ENCODE measurements at regions not wholly inside any gene's neighbourhood (a gene's known extent, or its start where the extent isn't known, plus 50 kb on each side); places are given as distances from the start of the nearest gene placed in this dataset.

- no peak overlapping the region for H3K4me3 ChIP-seq
- peak overlapping the region in 1 of 2 donors; percentile 50 for H3K27ac ChIP-seq
- intact Hi-C loops (cut with DNase I), result no loop called here
- no peak for TF ChIP-seq CTCF (IDR thresholded peaks at IDR 0.05)
- peak; percentile 69 for ATAC-seq
- H3K4me1 ChIP-seq, result peaks cover 0 to 28% of the 10 kb centered on the region in 2 donors
- DNase-seq, result no peak
- H3K36me3 ChIP-seq, result no peaks in the 10 kb centered on the region
- H3K9me3 ChIP-seq, result no peaks in the 10 kb centered on the region
- H3K27me3 ChIP-seq, result no peaks in the 10 kb centered on the region
These were observed 58.2 kb downstream of the HSD3B1 start for GRCh38 chr1:119565131-119565772.

GRCh38 chr1:119569095-119569494, 62.1 kb downstream of the HSD3B1 start:
- DNase-seq (no peak), ATAC-seq (no peak)
- no peaks in the 10 kb centered on the region for H3K36me3 ChIP-seq
- H3K4me3 ChIP-seq, result no peak overlapping the region
- intact Hi-C loops (cut with DNase I), result no loop called here
- peak overlapping the region in 1 of 2 donors; percentile 33 for H3K27ac ChIP-seq
- H3K4me1 ChIP-seq, result peaks cover 0 to 34% of the 10 kb centered on the region in 2 donors
- H3K9me3 ChIP-seq, result no peaks in the 10 kb centered on the region
- no peaks in the 10 kb centered on the region for H3K27me3 ChIP-seq
- no peak for TF ChIP-seq CTCF (IDR thresholded peaks at IDR 0.05)
